Right lobe of liver (tissue), 6 donors: ENCODE measurements at regions not wholly inside any gene's neighbourhood (a gene's known extent, or its start where the extent isn't known, plus 50 kb on each side); places are given as distances from the start of the nearest gene placed in this dataset.
"Not testable (repeated sequence)": the region's sequence is repeated elsewhere in the genome, so short reads cannot be mapped to it uniquely, and the experiment has no call there.

ENCODE experiments used
- ATAC-seq, 4 donors: fragments of 200-7000 bp; cut with Tn5 transposase; one replicate each; pipeline ENCODE4 v1.9.1; 2020; ENCODE audit warnings: mild to moderate bottlenecking in 4 of 4, moderate library complexity in 4 of 4
- DNase-seq, 3 donors: peaks; one replicate each; pipeline ENCODE4 v3.0.0-alpha.2; 2020
- H3K27ac ChIP-seq, 3 donors: fragments of 200-600 bp; one replicate each; pipeline ENCODE4 v1.8.0; 2022
- H3K27me3 ChIP-seq, 2 donors: fragments of 200-600 bp; one replicate each; pipeline ENCODE4 v1.8.0; 2022
- H3K36me3 ChIP-seq, 4 donors: fragments of 200-600 bp; sonication (generic) in 1 of 4; one replicate each; pipeline versions ENCODE4 v1.5.1 to v1.8.0; 2017 to 2022; ENCODE audit warnings: control low read depth in 1 of 4
- H3K4me1 ChIP-seq, 4 donors: fragments of 200-600 bp; sonication (generic) in 1 of 4; one replicate each; pipeline versions ENCODE4 v1.5.1 to v1.8.0; 2017 to 2022; ENCODE audit warnings: control low read depth in 1 of 4
- H3K4me3 ChIP-seq, 3 donors: fragments of 200-600 bp; one replicate each; pipeline ENCODE4 v1.8.0; 2022
- H3K9me3 ChIP-seq, 4 donors: fragments of 200-600 bp; sonication (generic) in 1 of 4; one replicate each; pipeline versions ENCODE4 v1.5.1 to v1.8.0; 2017 to 2022; ENCODE audit warnings: control low read depth in 1 of 4
- WGBS: methylation state at CpG from one replicate; pipeline ENCODE4 v1.1.6; 2018; ENCODE audit warnings: low coverage, low lambda C conversion rate; ENCODE audit not compliant: insufficient coverage; ENCODE audit errors: missing lambda C conversion rate; 5-methylcytosine and 5-hydroxymethylcytosine counted together
- intact Hi-C, 2 donors: fragments of 100-400 bp; cut with DNase I; formaldehyde crosslinking; loops; one replicate each; pipeline versions ENCODE4 v1.11.2 to v1.14.1; 2022
- donor health status: DM: no; HTN: yes; CAD: no.
- donor health status: DM: no; HTN: no; CAD: no.
- donor health status: DM: no; HTN: no; CAD: no.
- donor health status: DM: no; HTN: yes; CAD: no.
- donor health status: DM: no; HTN: yes; CAD: no.

GRCh38 chr9:38938637-38939036 lies 218.7 kb upstream of the FAM240B start:
- H3K27me3 ChIP-seq, intact Hi-C loops, DNase-seq, H3K36me3 ChIP-seq, H3K27ac ChIP-seq, H3K4me3 ChIP-seq, H3K4me1 ChIP-seq, H3K9me3 ChIP-seq: not testable (repeated sequence)
- WGBS = 17% methylated on average over 1 of the region's 4 CpGs
- ATAC-seq = peak in 3 of 4 donors; percentile 41 to 69 (median 59)

- H3K36me3 ChIP-seq, intact Hi-C loops, H3K27ac ChIP-seq, H3K4me3 ChIP-seq, ATAC-seq, H3K9me3 ChIP-seq, DNase-seq, H3K4me1 ChIP-seq, H3K27me3 ChIP-seq: not testable (repeated sequence)
- WGBS = 28% methylated on average over 3 of the region's 4 CpGs
Measured at GRCh38 chr9:38927970-38928369, 208.0 kb upstream of the FAM240B start.

DNA sequence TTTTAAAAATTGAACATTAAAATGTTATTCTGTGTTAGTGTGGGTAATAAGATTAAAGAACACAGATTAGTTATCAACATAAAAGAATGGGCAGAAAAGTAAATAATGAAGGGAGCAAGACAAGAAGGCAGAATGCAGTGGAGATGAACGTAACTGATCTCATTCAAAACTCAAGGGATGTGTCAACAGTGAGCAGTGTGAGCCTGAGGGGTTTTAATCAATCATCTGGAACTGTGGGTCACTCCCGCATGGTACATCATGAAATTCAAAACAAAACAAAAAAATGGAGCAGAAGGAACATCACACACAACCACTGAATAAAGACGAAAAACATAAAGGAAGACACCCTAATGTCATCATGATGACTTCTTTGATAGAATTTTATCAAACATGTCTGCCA lies 206.6 kb upstream of the FAM240B start:
- intact Hi-C loops, H3K4me3 ChIP-seq, H3K27me3 ChIP-seq, H3K4me1 ChIP-seq, H3K27ac ChIP-seq, DNase-seq, H3K36me3 ChIP-seq, H3K9me3 ChIP-seq, ATAC-seq: not testable (repeated sequence)
- WGBS = no CpG with 5 or more reads among the region's 3 CpGs

- H3K27ac ChIP-seq, H3K4me3 ChIP-seq, DNase-seq, ATAC-seq, H3K9me3 ChIP-seq, H3K36me3 ChIP-seq, H3K27me3 ChIP-seq, H3K4me1 ChIP-seq, intact Hi-C loops: not testable (repeated sequence)
- WGBS = no CpG with 5 or more reads among the region's 3 CpGs
Measured at GRCh38 chr9:38921253-38921652, 201.3 kb upstream of the FAM240B start.

- H3K27me3 ChIP-seq, intact Hi-C loops, H3K9me3 ChIP-seq, H3K27ac ChIP-seq, H3K36me3 ChIP-seq, ATAC-seq, H3K4me3 ChIP-seq, DNase-seq, H3K4me1 ChIP-seq: not testable (repeated sequence)
- 65% methylated on average over 2 of the region's 4 CpGs for WGBS
Measured at GRCh38 chr9:38910629-38911028, 190.7 kb upstream of the FAM240B start.

GRCh38 chr9:38904719-38905118 lies 184.8 kb upstream of the FAM240B start:
- H3K9me3 ChIP-seq, H3K36me3 ChIP-seq, ATAC-seq, H3K4me3 ChIP-seq, DNase-seq, H3K27ac ChIP-seq, intact Hi-C loops, H3K27me3 ChIP-seq, H3K4me1 ChIP-seq: not testable (repeated sequence)
- no CpG with 5 or more reads among the region's 11 CpGs for WGBS

GRCh38 chr9:38901534-38902177 lies 181.7 kb upstream of the FAM240B start:
- H3K36me3 ChIP-seq, H3K9me3 ChIP-seq, DNase-seq, ATAC-seq, H3K4me3 ChIP-seq, H3K27me3 ChIP-seq, intact Hi-C loops, H3K4me1 ChIP-seq, H3K27ac ChIP-seq: not testable (repeated sequence)
- WGBS = no CpG with 5 or more reads among the region's 10 CpGs

GRCh38 chr9:38896404-38896803 lies 176.5 kb upstream of the FAM240B start:
- H3K27ac ChIP-seq, DNase-seq, H3K9me3 ChIP-seq, intact Hi-C loops, H3K27me3 ChIP-seq, H3K36me3 ChIP-seq, H3K4me1 ChIP-seq, ATAC-seq, H3K4me3 ChIP-seq: not testable (repeated sequence)
- WGBS = 87% methylated on average over 4 of the region's 11 CpGs

DNA sequence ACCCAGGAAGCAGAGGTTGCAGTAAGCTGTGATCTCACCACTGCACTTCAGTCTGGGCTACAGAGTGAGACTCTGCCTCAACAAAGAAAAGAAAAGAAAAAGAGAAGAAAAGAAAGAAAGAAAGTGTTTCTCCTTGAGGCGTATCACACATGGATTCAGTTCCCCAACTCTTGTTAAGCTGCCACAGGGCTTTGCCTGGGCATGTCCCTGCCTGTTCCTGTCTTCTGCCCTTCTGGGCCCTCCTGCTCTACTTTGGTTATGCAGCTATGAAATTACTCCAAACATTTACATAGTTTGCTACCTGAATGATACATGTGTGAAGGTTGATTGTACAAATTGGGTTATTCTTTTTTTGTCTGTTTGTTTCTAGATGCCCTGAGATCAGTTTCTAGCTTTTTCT lies 175.3 kb upstream of the FAM240B start:
- H3K4me1 ChIP-seq, H3K27ac ChIP-seq, intact Hi-C loops, H3K4me3 ChIP-seq, H3K27me3 ChIP-seq, H3K9me3 ChIP-seq, DNase-seq, ATAC-seq, H3K36me3 ChIP-seq: not testable (repeated sequence)
- WGBS = no CpG with 5 or more reads among the region's 1 CpG

DNA sequence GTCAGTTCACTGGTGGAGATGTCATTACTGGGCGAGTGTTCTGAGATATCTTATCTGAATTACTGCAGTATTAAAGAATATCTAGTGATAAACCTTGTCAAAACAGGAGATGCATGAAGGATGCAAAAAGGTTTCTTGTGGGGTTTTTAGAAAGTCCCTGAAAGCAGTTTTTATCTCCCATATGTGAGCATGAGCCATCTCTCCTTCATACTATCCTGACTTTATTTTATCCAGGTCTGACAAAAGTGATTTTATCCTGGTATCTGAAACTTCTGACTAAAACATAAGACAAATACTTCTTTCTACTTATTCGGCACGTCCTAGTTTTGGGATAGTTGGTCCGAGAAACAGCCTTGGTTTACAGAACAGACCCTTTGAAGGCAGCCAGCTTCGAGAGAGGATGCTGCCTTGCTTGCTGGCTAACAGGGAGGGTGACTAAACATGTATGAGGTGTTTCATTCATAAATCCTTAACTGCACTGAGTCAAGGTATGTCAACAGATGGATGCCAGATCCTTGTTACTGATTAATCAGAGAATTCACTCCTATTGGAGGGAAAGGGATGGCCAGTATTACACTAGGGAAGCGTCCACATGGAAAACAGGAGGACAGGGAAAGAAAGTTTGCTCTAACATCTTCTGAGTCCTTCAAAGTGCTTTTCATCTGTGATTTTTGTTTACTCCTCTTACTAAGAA lies 172.8 kb upstream of the FAM240B start:
- WGBS = 42% methylated on average over 4 of the region's 6 CpGs
- intact Hi-C loops, DNase-seq, H3K27me3 ChIP-seq, H3K9me3 ChIP-seq, H3K36me3 ChIP-seq, H3K4me3 ChIP-seq, H3K27ac ChIP-seq, H3K4me1 ChIP-seq: not testable (repeated sequence)
- peak in 2 of 4 donors; percentile 28 to 45 for ATAC-seq

DNA sequence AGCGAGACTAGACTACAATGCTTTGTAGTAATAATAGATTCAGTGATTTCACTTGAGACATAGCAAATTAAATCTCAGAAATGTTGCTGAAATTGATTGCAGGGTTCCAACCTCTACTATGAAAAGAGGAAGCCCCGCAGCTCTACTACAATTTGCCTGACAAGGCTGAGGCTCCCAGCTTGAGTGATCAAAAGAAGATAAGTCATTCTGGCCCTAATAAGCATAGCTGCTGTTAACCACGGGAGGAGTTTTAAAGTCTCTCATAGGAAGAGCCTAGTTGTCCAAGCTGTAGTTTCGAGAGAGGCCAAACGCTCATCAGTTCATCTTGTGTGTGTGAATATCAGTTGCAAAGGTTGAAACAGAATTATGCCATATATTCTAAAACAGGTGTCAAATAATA lies 166.1 kb upstream of the FAM240B start:
- H3K4me1 ChIP-seq, intact Hi-C loops, ATAC-seq, H3K27ac ChIP-seq, H3K36me3 ChIP-seq, H3K4me3 ChIP-seq, H3K27me3 ChIP-seq, DNase-seq, H3K9me3 ChIP-seq: not testable (repeated sequence)
- 48% methylated on average over 2 of the region's 5 CpGs for WGBS

DNA sequence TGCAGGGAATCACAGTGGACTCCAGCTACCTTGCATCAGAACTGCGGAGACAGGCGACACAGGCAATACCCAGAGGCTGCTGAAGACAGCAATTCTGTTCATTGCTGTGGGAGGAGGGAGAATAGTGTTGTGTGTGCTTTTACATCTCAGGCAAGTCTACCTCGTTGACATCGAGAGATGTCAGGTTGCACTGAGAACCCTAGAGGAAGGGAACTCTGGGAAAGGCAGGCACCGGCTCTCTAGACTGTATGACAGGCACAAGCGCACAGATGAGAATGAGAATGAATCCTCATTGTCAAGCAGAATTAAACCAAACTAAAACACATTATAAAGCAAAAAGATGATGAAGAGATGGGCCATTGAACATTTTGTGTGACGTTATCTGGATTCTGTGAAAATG lies 155.7 kb upstream of the FAM240B start:
- ATAC-seq, H3K4me3 ChIP-seq, H3K4me1 ChIP-seq, H3K27ac ChIP-seq, intact Hi-C loops, H3K27me3 ChIP-seq, H3K36me3 ChIP-seq, H3K9me3 ChIP-seq, DNase-seq: not testable (repeated sequence)
- 88% methylated on average over 3 of the region's 7 CpGs for WGBS
